ENCODE measurements at regions not wholly inside any gene's neighbourhood (a gene's known extent, or its start where the extent isn't known, plus 50 kb on each side); places are given as distances from the start of the nearest gene placed in this dataset.
"Not testable (repeated sequence)": the region's sequence is repeated elsewhere in the genome, so short reads cannot be mapped to it uniquely, and the experiment has no call there.

DNA sequence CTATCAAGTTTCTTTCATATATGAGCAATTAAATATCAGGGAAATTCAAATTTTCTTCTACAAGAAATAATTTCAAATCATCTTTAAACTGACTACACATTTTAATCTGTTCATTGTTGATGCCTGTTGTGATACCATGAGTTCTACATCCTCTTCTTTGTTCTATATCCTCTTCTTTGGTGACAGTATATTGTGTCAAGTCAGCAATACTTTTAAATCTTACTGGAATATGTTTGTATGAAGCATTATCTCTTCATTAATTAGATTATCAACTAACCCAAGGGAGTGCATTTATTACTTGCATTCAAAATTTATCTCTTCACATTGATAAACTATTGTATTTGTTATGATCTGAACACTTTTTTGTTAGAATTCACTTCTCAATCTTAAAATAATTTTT lies 275.0 kb upstream of the INTU start:
- no peak for FAIRE-seq

DNA sequence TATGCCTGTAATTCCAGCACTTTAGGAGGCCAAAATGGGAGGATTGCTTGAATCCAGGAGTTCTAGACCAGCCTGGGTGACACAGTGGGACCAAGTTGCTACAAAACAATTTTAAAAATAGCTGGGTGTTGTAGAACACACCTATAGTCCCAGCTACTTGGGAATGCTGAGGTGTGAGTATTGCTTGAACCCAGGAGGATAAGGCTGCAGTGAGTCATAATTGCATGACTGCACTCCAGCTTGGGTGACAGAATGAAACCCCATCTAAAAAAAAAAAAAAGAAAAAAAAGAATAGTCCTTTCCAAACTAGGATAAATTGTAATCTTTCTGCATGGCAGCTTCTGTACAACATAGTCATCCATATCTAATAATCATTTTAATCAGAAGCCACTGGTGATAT lies 270.1 kb upstream of the INTU start:
- no peak for FAIRE-seq

DNA sequence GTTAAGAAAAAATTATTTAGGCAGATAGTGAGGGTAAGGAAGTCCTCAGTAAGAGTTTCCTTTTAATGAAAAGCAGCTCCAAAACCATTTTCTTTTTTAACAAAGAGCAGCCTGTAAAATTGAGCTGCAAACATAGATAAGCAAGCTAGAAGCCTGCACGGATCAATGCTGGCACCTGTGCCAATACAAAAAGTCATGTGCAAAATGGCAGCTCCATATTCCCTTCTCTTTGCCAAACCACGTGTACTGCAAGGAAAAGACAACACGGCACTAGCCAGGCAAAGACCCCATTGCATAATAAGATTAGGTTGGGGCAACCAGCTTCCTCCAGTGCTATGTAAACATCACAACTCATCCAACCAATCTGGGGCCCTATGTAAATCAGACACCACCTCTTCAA lies 268.4 kb upstream of the INTU start:
- FAIRE-seq = no peak

DNA sequence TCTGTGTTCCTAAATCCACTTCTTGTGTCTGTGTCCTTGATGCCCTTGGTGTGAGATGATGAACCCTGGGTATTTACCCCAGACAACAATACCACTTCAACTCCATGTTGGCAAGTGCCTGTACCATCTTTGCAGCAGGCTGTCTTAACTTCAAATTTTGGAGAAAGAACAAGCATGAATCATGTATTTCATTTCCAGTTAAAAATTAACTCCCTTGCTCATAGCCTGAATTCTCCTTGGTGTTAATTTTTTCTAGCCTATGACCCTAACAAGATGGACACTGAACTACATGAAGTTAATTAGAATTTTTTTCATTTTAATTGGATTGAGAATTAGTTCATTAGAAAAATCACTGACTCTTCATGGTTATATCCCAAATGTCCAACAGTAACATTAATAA lies 267.8 kb upstream of the INTU start:
- no peak for FAIRE-seq

DNA sequence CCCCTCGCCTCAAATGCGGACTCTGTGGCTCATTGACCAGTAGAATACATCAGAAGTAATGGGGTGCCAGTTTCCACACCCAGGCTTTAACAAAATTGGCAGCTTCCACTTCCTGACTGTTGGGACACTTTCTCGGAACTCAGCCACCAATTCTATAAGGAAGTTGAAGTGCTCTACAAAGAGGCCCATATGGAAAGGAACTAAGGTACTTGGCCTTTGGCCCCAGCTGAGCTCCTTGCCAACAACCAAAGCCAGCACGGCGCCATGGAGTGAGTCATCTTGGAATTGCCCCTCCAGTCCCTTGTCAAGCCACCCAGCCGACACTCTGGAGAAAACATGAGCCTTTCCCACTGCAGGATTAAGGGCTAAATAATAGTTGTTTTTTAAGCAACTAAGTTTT lies 262.2 kb upstream of the INTU start:
- no peak for FAIRE-seq

DNA sequence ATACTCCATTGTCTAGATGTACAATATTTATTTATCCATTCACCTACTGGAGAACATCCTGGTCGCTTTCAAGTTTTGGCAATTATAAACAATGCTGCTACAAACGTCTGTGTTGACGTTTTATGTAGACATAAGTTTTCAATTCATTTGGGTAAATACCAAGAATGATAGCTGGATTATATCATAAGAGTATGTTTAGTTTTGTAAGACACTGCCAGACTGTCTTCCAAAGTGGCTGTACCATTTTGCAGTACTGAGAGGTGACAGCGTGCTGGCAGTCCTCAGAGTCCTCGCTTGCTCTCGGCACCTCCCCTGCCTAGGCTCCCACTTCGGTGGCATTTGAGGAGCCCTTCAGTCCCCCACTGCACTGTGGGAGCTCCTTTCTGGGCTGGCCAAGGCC lies 253.3 kb upstream of the INTU start:
- FAIRE-seq = no peak

DNA sequence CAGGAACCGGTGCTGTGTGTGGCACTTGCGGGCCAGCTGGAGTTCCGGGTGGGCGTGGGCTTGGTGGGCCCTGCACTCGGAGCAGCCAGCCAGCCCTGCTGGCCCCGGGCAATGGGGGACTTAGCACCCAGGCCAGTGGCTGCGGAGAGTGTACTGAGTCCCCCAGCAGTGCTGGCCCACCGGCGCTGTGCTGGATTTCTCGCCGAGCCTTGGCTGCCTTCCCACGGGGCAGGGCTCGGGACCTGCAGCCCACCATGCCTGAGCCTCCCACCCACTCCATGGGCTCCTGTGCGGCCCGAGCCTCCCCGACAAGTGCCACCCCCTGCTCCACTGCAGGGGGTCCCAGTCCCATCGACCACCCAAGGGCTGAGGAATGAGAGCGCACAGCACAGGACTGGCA lies 252.8 kb upstream of the INTU start:
- not testable (repeated sequence) for FAIRE-seq

DNA sequence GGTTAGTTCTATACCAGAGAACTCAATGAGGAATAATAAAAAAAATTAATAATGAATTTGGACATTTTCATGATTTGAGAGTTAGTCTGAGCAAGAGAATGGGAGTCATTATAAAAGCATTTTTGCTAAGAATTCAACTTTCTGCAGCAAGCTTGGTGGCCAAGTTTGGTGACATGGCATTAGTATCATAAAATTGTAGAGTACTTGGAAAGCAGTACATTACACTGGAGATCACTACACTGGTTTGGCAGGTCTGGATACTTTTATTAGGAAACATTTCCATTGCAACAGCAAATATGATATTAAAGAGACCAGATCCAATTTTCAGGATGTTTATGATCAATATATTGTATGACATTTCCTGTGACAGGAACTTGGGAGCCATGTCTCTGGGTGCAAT lies 249.1 kb upstream of the INTU start:
- FAIRE-seq = no peak

DNA sequence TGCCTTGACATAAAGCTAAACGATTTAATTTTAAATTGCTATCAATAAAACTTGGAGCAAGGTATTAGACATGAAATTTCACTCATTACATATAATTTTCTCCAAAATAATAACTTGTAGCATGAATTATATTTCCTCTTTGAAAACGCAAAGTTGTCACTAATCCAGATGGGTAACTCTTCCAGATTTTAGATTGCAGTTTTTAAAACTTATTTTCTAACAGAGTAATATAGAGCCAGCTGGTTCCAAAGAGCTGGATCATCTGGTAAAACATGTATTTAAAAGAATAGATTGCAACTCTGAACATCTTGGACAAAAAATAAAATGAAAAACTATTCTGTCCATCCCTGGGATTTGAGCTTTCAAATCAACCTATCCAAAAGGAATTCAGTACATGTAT lies 238.2 kb upstream of the INTU start:
- no peak for FAIRE-seq

DNA sequence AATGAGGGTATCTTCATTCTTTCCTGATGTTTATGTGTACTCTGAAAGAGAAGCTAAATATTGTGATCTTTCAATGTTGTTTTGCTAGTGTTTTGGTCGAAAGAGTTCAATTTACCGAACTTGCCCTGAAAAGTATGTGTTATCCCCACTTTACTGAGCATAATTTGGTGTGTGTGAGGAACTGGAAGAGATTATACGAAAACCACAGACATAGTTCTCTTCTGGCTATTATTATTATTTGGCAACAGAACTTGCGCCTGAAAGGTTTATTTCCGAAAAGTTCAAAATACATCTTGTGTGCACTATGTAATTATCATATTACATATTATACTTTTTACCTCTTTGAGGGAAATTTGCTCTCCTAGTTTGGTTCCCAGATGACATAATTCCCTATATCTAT lies 232.5 kb upstream of the INTU start:
- no peak for FAIRE-seq

DNA sequence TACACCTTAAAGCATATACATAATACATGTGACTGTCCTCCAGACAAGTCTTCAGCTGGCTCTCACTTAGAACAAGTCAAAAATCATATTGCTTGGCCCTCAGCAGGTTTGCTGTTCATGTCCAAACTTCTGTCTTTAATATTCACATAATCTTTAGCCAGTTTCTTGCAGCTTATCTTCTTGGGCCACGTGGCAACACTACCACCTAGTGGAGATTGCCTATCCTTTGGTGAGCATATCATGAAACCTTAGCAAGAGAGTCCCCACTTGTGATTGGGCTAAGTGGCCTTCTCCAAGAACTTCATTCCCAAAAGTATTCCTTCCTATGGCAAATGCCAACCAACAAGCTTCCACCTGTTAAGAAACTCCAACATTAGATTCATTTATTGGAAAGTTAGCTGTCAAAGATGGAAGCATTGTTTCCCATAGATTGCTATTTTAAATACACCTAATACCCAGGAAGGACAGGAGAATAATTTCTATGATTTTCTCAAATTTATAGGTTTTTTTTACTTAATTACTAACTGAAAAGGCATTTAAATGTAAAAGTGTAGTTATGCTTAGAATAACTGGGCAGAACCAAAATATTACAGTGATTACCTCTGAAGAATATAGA lies 231.9 kb upstream of the INTU start:
- FAIRE-seq = no peak

DNA sequence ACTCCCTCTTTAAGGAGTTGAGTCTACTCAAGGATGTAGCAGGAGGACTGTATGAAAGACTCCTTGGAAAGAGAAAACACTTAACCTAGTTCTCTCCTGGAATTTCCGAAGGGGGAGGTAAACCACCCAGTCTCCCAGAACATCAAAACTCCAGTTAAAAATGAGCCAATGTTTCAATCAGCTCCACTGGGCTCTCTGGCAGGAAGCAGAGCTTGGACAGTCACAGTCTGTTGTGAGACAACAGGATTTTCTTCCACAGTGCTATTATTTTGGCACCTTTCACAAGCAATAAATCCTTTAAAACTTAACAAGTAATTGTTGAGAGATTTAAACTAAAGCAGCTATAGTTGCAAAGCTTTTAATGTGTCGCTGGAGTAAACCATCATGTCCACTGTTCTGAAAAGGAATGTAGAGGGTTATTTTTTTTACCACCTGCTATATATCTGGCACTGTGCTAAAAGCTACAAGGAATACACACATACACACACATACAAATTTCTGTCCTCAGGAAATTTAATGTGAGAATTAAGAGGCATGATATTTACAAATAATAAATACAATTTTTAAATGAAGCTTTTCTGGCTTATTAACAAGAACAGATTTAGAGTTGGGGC lies 229.2 kb upstream of the INTU start:
- no peak for FAIRE-seq

DNA sequence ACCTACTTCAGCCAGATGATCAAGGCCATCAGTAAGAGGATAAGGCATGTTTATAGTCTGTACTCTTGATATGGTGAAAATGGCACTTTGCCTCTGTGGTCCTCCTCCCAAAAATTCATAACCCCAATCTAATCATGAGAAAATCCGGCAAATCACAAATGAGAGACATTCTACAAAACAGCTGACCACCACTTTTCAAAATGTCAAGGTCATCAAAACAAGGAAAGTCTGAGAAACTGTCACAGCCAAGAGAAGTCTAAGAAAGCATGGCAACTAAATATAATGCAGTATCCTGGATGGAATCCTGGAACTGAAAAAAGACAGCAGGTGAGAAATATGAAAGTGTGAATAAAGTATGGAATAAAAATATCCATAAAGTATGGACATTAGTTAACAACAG lies 226.6 kb upstream of the INTU start:
- FAIRE-seq = no peak

DNA sequence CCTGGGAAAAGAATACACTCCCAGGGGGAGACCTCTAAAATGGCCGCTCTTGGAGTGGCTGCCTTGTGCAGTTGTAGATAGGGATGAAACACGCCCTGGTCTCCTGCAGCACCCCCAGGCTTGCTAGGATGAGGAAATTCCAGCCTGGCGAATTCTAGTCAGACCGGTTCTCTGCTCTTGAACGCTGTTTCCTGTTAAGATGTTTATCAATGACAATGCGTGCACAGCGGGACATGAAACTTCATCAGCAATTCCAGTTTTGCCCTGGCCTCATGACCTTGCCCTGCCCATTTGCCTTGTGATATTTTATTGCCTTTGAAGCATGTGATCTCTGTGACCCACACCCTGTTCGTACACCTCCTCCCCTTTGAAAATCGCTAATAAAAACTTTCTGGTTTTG lies 225.2 kb upstream of the INTU start:
- FAIRE-seq = not testable (repeated sequence)

DNA sequence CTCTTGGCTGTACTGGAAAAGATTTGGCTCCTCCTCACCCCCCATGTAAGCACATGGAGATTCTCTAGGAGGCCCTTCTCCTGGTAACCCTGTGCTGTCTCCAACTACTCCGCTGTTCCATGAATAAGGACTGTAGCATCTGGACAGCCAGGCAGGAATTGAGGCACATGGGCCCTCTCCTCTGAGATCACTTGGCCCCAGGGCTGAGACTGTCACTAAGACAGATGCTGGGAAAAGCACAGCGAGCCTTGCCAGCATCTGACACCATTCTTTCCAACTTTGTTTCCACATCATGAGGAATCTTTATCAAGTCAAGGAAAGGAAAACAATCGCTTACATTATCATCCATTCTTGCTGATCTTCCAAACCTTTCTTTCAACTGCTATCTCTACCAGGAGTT lies 222.6 kb upstream of the INTU start:
- FAIRE-seq = no peak

DNA sequence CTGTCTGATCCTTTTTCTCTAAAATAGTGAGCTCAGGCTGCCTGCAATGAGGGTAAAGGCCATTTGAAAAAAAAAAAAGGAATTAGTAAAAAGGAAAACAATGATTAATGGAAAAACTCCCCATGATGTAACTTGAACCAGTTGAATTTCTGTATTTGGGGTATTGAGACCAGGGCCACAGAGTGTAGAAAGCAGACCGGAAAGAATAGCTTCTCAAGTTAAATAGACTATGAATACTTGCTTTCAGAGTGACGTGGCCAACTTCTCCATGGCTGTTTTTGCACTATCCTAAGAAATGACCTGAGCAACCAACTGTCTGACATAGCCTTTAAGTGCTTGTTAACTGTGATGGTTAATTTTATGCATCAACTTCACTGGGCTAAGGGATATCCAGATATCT lies 222.1 kb upstream of the INTU start:
- FAIRE-seq = no peak

DNA sequence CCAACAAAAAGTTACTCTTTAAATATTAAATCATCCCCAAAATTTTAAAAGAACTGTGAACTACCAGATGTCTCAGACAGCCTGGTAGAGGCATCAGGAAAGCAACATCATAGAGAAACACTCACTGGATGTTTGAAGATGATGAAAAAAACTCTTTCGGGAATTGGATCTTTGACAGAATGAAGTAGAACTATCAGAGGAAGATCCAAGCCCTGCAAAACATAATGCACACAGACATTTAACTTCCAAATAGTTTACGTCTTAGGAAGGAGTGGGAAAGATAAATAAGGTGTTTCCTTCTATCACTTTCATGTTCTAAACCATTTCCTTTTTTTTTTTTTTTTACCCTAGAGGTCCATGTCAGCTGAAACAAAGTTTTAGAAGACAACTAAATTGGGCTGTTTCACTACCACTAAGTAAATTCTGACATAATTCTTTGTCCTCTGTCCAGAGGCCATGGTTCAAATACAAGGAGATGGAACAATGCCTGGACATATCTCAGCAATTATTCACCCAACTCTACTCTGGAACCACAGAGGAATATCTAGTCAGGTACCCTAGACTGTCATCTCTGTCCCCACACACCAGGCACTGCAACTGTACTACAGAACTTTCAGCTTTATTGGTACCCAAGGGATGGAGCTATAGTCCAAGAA lies 217.7 kb upstream of the INTU start:
- FAIRE-seq = no peak

DNA sequence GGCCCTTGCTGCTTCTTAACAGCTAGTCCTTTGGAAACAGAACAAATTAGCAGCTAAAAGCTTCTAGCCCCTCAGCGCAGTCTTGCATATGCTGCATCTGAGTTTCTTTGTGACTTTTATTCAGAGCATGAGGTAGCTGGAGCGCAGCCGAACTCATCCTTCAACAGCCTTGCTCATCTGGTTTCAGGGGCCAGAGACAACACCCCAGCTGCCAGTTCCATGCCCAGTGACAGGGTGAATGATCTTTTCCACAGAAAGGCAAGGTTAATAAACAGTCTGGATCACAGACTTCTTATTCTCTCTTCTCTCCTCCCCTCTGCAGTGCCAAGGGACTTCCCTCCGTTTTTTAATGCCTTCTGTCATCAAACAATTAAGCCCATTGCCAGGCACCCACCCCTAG lies 216.6 kb upstream of the INTU start:
- FAIRE-seq = no peak

DNA sequence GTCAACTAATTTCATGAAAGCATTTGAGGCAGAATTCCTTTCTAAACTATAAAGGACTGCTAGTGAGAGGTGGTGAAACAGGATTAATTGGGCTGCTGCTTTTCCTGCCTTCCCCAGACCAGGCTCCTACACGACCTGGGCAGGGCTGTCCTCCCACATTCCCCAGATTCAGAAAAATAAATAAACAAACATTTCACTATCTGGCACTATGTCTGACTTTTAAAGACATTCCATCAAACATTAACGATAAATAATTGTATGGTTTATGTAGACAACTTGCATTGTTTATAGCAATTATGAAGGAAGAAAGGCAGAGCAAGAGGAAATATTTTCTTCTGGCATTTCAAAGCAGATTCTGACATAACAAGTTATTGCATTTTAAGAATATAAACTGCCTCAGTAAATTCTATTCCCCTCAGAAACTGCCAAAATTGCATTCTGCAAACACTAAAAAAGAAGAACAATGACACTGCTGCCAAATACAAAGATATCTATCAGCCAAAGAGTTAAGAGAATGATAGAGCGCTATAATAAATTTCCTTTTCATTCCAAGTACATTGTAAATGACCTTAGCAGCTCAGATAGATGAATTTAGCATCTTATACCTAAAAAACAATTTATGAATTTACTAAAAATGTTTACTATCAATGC lies 214.7 kb upstream of the INTU start:
- FAIRE-seq = peak; percentile 86

DNA sequence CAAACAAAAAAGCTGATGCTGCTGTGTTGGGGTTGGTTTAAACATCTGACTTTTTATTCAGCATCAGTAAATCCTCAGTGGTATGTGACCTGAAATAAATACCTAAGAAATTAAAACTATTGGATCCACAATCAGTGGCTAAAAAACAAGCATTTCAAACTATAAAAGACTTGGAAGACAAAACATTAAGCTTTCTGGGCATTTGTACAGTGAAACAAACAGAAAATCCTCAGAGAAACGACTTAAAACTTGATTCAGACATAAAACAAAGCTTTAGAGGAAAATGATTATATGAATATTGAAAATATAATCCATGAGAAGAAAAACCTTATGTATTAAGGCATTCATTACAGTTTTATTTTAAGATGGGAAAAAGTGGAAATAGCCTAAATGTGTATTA lies 213.3 kb upstream of the INTU start:
- FAIRE-seq = peak; percentile 80

DNA sequence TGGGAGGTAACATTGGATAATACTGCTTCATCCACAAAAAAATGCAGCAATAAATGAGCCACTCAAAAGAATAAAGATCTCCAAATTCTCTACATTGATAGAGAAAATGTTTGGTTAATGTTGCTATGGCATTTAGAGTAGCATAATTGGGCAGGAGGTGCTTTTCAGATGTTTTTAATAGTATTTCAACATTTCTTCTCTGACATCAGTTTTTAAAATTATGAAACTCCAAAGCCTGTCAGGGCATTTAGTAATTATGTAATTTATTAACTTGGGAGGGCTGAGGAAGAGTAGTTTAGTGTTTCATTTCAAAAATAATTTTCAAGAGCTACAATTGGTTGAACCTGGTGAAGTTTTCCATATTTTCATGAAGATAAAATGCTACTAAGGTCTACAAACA lies 211.3 kb upstream of the INTU start:
- no peak for FAIRE-seq

DNA sequence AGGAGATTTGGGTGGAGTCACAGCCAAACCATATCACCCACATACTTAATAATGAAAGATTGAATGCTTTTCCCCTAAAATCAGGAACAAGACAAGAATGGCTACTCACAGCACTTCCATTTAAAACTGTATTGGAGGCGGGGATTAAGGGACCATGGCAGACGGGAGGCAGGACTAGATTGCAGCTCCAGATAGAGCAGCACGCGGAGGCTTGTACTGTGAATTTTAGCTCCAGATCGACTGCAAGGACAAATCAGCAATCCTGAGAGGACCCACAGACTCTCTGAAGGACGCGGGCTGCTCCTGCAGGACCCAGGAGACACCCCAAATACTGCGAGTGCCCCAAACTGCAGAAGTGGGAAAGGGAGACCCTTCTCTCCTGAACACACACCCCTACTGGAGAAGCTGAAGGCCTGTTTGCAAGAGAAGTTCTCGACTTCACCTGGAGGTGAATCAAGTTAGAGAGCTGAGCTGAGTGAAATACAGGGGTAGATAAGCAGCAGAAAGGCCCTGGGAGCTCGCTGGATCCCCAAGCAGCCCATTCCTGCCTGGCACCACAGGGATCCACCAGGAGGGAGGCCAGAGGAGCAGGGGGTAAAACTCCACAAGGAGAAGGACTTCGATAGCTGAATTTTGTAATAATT lies 207.4 kb upstream of the INTU start:
- FAIRE-seq = no peak

DNA sequence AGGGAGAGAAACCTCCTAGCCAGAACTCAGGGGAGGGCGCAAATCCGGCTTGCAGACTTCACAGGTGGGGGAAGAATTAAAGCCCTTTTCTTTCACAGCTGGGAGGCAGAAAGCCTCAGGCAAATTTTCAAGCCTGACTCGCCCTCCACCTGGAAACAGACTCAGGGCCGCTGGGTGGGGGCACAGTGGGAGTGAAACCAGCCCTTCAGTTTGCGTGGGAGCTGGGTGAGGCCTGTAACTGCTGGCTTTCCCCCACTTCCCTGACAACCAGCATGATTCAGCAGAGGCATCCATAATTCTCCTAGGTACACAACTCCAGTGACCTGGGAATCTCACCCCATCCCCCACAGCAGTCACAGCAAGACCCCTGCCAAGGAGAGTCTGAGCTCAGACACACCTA lies 206.9 kb upstream of the INTU start:
- FAIRE-seq = no peak

DNA sequence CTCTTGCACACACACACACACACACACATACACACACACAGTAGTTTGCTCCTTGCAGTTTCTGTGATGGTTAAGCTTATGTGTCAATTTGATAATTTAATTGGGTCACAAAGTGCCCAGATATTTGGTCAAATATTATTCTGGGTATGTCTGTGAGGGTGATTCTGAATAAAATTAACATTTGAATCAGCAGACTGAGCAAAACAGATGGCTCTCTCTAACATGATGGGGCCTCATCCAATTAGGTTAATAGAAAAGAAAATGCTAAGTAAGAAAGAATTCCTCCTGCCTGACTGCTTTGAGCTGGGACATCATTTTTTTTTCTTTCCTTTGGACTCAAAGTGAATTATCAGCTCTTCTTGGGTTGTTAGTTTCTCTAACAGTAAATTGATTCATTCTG lies 191.2 kb upstream of the INTU start:
- FAIRE-seq = no peak

Data from endometrium (tissue), 2 donors.